ENCODE measurements at regions not wholly inside any gene's neighbourhood (a gene's known extent, or its start where the extent isn't known, plus 50 kb on each side); places are given as distances from the start of the nearest gene placed in this dataset.
A peak's percentile ranks its signal among the peaks of the same experiment; 100 is the strongest.
"Not testable (repeated sequence)": the region's sequence is repeated elsewhere in the genome, so short reads cannot be mapped to it uniquely, and the experiment has no call there.

GRCh38 chr7:142698429-142698828, 50.8 kb upstream of the PRSS1 start:
- no peak for DNase-seq

- no peak for DNase-seq
Observed at GRCh38 chr7:142697270-142697669, 52.0 kb upstream of the PRSS1 start.

DNA sequence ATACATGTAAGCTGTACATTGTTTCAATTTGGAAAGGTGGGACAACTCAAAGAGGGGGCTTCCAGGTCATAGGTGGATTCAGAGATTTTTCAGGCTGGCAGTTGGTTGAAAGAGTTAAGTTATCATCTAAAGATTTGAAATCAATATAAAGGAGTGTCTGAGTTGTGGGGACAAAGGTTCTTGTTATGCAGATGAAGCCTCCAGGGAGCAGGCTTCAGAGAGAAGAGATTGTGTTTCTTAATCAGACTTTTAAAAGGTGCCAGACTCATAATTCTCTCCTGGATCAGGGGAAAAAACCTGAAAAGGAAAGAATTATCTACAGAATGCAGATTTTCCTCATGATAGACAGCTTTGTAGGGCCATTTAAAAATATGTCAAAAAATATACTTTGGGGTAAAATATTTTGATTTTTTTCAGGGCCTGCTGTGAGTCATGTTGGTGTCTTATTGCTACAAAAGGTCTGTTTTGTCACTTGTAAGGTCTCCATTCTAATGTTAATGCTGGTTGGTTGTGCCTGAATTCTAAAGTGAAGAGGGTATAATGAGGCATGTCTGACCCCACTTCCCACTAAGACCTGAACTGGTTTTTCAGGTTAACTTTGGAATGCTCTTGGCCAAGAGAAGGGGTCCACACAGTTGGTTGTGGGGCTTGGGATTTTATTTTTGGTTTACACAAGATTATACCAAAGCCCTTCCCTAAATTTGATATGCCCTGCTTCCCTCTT, 52.7 kb upstream of the PRSS1 start:
- DNase-seq: no peak

- DNase-seq: no peak
Observed at GRCh38 chr7:142693911-142694310, 55.4 kb upstream of the PRSS1 start.

DNA sequence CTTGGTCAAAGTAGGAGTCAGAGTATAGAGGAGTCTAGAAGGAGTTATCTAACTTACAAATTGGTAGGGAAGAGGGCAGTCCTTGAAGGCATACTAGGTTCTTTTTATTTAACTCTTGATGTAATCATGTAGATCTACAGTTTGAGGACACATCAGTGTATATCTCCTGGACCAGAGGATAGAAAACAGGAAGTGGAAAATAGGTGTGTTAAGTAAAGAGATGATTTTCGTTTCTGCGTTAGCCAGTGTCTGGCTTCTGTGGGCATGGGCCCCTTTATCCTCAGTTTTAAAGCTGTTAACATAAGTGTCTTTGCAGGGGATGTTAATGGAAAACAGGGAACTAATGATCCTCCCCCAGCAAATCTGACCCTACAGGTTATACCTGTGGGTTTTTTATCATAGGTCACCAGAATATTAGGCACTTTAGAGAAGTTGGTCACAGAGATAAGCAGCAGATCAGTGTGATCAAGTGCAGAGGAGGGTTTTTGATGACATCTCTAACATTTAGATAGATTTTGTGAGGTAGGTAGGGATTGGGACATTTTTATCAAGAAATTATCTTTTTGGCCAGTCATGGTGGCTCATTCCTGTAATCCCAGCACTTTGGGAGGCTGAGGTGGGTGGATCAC, 58.6 kb upstream of the PRSS1 start:
- no peak for DNase-seq

- DNase-seq: no peak
Observed at GRCh38 chr7:142689439-142690120, 59.7 kb upstream of the PRSS1 start.

DNA sequence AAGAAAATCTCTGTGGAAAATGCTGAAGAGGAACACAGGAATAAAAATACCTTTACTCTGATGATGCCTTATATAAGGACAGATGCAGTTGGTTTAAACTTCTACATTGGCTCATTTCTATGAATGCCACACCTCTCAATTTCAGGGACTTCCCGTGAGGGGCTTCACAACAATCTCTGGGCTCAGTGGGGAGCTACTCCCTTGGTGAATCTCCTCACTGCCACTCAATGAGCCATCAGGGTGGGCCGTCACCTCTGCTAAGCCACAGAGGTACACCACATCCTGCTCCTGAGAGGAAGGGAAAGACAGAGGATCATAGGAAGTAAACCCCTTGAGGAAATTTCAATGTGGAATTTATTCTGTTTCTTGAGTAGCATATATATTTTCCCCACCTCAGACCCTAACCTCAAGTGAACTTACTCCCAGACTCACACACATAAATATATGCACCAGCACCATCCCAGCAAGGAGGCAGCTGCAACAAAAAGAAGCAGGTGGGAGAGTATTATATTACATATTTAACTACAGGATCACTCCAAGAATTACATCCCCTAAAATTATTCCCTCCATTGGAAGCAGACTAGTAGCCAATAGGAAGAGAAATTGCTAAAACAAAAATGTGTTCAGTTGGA, 63.3 kb upstream of the PRSS1 start:
- DNase-seq: no peak

- DNase-seq: no peak
Observed at GRCh38 chr7:142681314-142682092, 67.8 kb upstream of the PRSS1 start.

- no peak for DNase-seq
Observed at GRCh38 chr7:142671506-142671905, 77.8 kb upstream of the PRSS1 start.

DNA sequence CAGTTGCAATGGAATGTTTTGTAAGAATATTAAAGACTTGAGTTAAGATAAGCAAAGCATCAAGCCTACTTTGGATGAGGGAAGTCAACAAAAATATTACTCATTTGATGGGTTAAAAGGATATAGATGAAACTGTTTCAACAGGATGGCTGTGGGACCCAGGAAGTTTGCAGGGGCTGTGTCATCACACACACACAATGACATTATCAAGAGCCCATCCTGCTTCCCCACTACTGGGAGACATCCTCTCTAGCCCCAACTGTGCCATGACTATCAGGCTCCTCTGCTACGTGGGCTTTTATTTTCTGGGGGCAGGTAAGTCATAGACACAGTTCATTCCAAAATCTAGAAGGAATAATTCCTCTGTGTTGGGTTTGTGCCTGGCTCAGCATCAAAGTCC, 78.8 kb upstream of the PRSS1 start:
- no peak for DNase-seq

GRCh38 chr7:142669074-142669654, 80.1 kb upstream of the PRSS1 start:
- DNase-seq: peak; percentile 44

DNA sequence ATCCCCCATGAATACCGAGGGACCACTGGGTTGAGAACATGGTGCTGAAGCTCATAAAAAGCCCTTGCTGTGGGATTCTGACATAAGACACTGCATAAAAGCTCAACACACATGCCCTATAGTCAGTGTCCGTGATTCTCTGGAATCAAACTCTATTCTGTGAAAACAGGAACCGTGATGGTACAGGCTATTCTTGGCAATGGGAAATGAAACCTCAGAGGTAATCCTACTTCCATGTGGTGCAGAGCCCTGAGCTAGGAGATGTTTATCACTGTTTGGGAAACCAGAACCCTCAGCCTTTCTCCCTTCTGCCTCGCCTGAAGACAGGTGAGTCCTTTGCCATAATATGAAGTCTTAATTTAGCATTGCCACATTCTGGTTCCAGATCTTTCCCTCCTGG, 80.8 kb upstream of the PRSS1 start:
- no peak for DNase-seq

DNA sequence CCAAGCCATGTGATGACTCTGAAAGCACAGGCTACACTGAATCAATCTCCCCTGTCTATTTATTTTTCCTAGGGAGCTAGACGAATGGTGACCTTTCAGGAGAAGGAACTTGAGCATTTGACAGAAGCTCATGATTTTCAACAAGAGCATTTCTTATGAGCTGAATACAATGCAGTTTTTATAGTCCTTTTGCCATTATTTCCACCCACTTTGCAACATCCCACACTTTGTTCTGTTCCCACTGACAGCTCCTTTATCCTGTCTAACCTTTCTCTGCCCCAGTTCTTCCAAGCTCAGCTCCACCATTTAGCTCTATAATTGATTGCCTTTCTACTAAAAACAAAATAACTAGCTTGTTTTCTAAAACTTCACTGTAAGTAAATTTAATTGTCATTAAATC, 91.9 kb upstream of the PRSS1 start:
- no peak for DNase-seq

GRCh38 chr7:142654398-142654797, 94.9 kb upstream of the PRSS1 start:
- DNase-seq: no peak

DNA sequence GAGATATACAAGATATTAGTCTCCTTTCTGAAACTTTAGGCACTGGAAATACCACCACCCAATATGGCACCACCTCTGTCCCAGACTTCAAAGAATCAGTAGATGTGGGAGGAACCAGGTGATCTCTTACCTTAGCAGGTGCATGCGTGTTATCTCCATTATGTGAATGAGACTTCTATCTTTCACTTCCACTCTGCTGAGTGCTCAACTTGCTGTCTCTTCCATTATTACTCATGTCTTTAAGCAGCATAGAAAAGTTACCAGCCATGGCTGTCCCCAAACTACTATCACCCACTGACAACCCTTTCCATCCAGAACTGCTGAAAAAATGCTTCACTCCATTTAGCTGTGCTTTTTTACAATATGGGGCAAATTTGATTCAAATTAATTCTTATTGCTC, 101.5 kb upstream of the PRSS1 start:
- no peak for DNase-seq

DNA sequence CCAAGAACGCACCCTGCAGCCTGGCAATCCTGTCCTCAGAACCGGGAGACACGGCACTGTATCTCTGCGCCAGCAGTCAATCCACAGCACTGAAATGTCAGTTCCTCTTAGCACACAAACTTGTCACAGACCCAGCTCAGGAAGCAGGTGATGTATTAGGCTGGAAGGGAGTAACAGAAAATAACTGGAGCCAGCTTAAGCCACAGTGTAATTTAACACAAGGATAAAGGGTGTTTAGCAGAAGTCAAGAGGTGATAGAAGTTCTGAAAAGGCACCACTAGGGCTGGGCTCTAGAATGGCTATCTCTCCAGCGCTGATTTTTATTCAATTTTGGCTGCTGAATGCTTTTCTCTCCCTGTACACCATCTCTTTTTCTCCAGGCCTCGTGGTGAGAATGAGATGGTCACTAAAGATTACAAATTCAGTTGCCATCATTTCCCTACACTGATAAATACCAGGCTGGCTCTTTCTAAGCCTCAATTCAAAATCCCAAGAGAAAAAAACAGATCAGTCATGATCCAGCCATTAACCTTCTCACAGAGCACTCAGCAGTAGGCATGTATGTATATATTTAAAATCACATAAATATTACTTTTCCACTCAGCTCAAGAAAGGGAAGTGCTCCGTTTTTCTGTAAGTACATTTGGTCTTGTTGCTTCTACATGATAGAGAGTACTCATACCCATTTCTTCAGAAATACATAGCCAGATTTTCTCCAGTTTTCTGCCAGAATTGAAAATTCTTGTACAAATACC, 102.7 kb upstream of the PRSS1 start:
- DNase-seq: no peak

DNA sequence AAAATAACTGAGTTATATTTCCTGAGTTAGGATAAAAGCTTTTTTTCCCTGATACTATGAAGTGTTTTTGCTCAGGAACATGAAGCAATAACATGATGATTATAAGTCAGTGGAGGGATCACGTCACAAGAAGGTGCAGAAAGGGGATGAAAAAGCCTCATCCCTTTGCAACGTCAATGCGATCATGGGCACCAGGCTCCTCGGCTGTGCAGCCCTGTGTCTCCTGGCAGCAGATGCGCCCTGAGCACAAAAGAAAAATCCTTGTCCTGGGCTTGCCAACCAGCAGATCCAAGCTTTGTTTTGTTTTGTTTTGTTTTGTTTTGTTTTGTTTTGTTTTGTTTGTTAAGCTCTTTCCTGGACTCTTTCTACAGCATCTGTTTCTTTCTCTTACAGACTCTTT, 103.5 kb upstream of the PRSS1 start:
- no peak for DNase-seq

DNA sequence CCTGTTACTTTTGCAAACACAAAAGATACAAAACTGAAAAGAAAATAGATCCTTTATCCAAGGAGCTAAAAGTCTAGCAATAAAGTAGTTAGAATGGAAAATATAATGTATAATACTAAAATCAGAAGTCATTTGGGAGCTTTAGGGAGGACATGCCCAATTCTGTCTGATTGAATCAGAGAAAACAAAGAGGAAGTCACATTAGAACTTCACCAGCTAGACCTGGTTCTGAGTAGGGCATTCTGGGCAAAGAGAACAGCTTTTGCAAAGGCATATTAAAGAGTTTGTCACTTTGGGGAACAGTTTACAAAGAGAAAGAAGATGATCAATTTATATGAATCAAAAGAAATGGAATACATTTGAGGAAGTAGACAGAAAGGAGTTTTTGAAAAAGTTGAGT, 107.0 kb upstream of the PRSS1 start:
- no peak for DNase-seq

DNA sequence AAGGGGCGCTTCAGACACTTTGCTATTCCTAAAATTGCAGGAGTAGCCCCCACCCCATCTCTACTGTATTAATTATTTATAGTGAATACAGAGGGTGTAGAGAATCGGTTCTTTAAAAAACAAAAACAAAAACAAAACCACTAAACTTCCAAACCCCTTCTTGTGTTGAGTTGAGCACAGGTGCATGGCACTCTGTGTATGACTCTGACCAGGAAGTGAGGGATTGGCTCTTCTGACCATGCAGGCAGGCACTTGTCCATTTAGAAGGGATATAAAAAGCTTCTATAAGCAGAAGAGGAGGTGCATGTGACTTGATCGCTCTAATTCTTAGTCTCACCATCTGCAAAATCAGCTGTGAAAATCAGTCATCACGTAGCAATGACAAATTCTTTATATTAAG, 108.0 kb upstream of the PRSS1 start:
- not testable (repeated sequence) for DNase-seq

- no peak for DNase-seq
Observed at GRCh38 chr7:142638581-142638980, 110.7 kb upstream of the PRSS1 start.

GRCh38 chr7:142637240-142637639, 112.0 kb upstream of the PRSS1 start:
- DNase-seq: no peak

- no peak for DNase-seq
Observed at GRCh38 chr7:142636751-142637150, 112.5 kb upstream of the PRSS1 start.

Data from HCEC 1CT (cell line).